ENCODE measurements at regions not wholly inside any gene's neighbourhood (a gene's known extent, or its start where the extent isn't known, plus 50 kb on each side); places are given as distances from the start of the nearest gene placed in this dataset.
A peak's percentile ranks its signal among the peaks of the same experiment; 100 is the strongest.
"Not testable (repeated sequence)": the region's sequence is repeated elsewhere in the genome, so short reads cannot be mapped to it uniquely, and the experiment has no call there.

DNA sequence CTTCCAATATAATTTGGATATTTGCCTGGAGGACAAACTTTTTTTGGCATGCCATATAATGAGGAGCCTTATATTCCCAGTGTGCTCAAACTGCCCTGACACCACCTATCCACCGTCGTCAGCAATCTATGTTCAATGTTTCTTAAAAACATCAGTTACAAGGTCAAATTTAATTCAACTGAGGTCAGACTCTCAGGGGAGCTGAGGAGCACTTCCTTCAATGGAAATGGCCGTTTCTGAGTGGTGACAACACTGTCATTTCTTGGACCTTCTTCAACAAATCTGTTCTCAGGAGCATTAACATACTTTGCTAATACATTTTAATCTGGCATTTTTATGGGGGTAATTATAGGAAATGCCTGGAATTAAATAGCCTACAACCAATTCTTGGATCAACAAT is 90.8 kb upstream of the FBXO28 start:
- not testable (repeated sequence) for DNase-seq

DNA sequence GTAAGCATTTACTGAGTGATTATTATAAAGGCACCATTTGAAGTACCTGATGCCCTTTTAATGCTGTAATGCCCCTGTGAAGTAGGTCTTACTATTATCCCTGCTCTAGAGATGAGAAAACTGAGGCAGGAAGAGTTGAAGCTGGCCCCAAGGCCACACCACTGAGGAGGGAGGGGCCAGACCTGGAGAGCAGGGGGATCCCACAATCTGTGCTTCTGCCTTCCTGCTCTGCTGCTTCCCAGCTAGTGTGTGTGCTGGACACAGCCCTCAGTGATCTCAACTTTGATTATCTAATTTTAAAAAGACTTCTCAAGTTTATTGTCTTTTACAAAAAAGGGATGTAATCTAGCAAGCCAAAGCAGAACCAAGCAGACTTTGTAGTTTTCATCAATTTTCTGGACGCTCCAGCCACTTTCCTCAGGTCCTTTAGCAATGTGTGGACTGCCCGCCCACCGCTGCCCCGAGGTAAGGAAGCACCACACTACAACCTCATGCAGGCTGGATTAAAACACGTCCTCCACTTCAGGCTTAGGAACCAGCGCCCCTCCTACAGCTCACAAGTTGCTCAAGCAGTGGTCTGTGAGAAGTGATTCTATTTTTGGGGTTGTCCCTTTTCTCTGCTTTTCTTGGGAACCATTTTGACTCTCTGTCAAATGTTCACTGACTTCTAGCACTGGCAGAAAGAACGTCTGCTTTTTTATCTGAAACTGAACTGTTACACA is 91.5 kb upstream of the FBXO28 start:
- DNase-seq = not testable (repeated sequence)

DNA sequence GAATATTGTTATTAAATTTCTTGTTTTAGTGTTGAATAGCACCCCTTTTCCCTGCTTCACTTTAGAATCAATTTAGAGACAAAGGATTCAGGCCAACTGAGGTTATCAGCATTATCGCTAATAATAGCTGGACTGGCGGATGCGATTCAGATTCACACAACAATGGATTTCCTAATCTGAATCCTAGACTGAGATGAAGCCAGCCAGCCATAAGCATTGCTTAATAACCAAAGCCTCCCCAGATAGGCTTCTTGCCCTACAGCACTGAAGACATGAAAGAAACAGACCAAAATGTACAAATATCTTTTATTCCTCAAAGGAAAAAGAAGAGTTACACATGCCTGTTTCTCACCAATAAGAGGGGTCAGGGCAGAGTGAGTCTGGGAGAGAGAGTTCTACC is 94.0 kb upstream of the FBXO28 start:
- not testable (repeated sequence) for DNase-seq

DNA sequence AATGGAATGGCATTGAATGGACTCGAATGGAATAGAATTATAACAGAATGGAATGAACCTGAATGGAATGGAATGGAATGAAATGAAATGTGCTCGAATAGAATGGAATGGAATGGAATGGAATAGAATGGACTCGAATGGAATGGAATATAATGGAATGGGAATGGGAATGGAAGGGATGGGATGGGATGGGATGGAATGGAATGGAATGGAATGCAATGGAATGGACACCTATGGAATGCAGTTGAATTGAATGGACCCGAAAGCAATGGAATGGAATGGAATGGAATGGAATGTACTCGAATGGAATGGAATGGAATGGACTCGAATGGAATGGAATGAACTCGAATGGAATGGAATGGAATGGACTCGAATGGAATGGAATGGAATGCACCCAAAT is 98.1 kb upstream of the FBXO28 start:
- DNase-seq = not testable (repeated sequence)

DNA sequence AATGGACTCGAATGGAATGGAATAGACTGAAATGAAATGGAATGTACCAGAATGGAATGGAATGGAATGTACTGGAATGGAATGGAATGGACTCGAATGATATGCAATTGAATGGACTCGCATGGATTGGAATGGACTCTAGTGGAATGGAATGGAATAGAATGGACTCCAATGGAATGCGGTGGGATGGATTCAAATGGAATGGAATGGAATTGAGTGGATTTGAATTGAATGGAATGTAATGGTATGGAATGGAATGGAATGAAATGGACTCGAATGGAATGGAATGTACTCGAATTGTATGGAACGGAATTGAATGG is 99.6 kb upstream of the FBXO28 start:
- no peak for DNase-seq

DNA sequence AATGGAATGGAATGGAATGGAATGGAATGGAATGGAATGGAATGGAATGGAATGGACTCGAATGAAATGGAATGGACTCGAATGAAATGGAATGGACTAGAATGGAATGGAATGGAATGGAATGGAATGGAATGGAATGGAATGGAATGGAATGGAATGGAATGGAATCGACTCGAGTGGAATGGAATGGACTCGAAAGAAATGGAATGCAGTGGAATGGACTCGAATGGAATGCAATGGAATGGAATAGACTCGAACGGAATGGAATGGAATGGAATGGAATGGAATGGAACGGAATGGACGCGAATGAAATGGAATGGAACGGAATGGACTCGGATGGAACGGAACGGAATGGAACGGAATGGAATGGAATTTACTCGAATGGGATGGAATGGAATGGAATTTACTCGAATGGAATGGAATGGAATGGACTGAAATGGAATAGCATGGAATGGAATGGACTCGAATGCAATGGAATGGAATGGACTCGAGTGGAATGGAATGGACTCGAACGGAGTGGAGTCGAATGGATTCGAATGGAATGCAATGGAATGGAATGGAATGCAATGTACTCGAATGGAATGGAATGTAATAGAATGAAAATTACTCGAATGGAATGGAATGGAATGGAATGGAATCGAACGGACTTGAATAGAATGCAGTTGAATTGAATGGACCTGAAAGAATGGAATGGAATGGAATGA is 100.1 kb upstream of the FBXO28 start:
- DNase-seq = not testable (repeated sequence)

DNA sequence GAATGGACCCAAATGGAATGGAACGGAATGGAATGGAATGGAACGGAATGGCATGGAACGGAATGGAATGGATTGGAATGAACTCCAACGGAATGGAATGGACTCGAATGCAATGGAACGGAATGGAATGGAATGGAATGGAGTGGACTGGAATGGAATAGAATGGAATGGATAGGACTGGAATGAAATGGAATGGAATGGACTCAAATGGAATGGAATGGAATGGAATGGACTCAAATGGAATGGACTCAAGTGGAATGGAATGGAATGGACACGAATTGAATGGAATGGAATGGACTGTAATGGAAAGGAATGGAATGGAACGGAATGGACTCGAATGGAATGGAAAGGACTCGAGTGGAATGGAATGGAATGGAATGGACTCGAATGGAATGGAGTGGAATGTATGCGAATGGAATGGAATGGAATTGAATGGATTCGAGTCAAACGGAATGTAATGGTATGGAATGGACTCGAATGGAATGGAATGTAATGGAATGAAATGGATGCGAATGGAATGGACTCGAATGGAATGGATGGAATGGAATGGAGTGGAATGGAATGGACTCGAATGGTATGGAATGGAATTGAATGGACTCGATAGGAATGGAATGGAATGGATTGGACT is 101.0 kb upstream of the FBXO28 start:
- not testable (repeated sequence) for DNase-seq

DNA sequence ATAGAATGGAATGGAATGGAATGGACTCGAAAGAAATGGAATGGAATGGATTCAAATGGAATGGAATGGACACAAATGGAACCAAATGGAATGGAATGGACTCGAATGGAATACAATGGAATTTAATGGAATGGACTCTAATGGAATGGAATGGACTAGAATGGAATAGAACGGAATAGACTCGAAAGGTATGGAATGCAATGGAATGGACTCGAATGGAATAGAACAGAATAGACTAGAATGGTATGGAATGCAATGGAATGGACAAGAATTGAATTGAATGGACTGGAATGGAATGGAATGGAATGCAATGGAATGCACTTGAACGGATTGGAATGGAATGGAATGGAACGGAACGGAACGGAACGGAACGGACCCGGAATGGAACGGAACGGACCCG is 101.7 kb upstream of the FBXO28 start:
- not testable (repeated sequence) for DNase-seq

DNA sequence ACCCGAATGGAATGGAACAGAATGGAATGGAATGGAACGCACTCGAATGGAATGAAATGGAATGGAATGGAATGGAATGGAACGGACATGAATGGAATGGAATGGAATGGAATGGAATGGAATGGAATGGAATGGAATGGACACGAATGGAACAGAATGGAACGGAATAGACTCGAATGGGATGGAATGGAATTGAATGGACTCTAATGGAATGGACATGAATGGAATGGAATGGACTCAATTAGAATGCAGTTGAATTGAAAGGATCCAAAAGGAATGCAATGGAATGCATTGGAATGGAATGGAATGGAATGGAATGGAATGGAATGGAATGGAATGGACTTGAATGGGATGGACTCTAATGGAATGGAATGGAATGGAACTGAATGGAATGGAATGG is 102.2 kb upstream of the FBXO28 start:
- DNase-seq = not testable (repeated sequence)

DNA sequence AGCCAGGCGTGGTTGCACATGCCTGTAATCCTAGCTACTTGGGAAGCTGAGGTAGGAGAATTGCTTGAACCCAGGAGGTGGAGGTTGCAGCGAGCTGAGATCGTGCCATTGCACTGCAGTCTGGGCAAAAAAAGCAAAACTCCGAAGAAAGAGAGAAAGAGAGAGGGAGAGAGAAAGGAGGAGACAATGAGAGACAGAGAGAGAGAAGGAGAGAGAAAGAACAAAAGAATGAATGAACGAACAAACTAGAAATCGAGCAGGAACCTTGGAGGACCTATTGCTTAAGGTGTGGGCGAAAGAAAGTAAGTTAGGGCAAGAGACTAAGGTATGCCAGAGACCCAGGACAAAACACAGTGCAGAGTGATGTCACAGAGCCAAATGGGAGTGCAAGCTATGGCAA is 102.8 kb upstream of the FBXO28 start:
- not testable (repeated sequence) for DNase-seq

DNA sequence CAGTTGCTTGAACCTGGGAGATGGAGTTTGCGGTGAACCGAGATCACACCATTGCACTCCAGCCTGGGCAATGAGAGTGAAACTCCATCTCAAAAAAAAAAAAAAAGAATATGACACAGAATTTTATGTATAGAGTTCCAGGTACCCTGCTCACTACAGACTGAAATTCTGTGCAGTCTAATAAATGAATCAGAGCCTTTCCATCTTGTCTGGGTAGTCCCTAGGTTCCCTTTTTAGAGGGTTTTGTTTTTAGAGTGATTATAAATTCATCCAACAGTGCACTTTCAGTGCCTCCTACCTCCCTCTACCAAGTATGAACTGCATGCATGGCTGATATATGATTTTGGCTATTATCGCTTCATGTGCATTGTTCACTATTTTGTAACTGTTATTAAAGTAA is 107.9 kb upstream of the FBXO28 start:
- not testable (repeated sequence) for DNase-seq

DNA sequence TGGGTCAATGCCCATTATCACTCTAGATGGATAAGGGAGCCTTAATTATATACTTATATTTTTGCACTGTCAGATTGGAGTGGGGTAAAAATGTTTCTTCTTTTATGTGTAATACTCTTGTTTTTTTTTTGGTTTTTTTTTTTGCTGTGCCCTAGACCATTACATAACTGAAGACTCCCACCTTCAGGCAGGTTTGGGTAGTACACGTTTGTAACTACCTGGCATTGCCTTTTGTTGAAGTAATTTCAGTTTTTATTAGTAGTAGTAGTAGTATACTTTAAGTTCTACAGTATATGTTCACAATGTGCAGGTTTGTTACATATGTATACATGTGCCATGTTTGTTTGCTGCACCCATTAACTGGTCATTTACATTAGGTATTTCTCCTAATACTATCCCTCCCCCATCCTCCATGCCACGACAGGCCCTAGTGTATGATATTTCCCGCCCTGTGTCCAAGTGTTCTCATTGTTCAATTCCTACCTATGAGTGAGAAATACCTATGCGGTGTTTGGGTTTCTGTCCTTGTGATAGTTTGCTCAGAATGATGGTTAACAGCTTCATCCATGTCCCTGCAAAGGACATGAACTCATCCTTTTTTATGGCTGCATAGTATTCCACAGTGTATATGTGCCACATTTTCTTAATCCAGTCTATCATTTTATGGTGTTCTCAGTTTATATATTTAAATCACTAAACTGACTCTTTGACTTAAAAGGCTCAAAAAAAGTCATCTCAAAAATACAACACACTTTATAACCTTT is 109.2 kb upstream of the FBXO28 start:
- DNase-seq = peak; percentile 30

DNA sequence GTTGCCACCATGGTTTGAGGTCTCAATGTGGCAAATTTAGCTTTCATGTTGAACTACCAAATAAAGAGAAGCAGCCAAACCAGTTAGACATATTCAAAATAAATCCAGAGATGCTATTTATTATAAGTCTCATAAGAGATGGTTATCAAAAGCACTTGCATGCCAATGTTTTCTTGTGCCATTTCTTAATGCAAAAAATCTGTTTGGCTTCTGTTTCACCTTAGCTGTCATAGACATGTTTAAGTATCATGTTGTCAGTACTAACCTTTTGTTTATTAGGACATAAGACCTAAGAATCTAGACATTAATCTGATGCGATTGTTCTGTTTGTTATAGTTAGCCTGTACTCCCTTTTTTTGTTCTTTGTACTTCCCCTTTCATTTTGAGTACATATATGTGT is 110.0 kb upstream of the FBXO28 start:
- DNase-seq = not testable (repeated sequence)

DNA sequence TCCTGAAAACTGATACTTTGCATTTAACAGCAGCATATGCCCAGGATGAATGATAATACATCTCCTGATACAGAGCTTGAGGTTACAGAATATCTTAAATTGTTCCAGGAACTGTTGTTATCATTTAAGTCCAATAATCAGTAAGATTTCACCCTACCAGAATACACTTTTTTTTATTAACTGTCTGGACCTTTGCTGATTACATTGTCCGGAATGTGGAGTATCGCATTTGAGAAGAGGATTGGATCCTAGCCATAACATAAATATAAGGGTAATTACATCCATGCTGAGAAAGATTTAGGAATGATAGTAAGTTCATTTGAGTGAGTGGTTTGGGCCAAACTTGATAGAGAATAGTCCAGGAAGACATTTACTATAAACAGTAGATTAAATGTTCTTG is 112.2 kb upstream of the FBXO28 start:
- DNase-seq = not testable (repeated sequence)

DNA sequence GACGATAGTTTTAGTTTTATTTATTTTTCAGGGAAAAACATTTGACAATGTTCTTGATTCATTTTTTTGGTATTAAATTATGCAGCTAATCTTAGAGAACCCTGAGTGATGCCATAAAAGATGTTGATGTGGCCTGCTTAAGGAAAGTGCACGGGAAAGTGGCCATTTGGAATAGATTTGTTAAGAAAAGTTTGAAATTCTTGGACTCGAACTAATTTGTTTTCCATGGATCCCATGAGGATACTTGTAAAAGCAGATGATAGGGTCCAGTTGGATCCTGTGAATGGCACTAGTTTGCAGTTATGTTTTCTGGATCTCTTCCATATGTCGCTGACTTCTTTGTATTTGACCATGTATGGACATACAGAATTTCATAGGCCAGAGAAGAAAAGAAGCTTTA is 114.2 kb upstream of the FBXO28 start:
- DNase-seq = not testable (repeated sequence)

DNA sequence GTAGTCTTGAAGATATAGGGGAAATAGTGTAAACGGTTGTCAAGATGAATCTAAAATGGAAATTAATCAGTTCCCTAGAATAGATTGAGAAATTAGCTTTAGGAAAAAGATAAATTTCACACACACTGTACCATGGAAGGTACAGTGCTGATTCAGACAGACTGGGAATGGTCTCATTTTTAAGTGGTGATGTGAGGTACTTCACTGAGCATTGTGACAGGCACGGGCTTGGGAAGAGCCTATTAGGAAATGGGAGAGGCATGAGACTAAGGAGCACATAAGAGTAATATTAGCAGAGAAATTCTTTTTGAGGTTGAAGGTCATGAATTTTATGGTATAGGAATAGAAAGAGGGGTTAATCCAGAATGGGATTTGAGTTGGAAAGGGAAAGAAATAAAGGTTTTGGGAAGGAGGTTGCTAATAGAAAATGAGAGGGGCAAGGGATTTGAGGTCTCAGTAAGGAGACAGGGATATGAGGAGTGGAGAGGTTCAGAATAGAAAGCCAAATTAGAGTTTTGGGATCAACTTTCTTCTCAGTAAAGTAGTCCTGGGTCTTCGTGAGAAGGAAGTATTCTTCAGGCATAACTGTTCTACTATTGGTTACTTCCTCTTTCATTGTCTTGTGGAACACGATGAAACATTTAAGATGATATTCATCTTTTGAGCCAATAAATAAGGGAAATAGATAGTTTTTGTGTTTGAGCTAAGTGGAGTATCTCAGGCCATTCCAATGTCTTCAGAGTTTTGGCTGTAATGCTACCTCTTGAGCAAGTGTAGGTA is 115.0 kb upstream of the FBXO28 start:
- DNase-seq = not testable (repeated sequence)

DNA sequence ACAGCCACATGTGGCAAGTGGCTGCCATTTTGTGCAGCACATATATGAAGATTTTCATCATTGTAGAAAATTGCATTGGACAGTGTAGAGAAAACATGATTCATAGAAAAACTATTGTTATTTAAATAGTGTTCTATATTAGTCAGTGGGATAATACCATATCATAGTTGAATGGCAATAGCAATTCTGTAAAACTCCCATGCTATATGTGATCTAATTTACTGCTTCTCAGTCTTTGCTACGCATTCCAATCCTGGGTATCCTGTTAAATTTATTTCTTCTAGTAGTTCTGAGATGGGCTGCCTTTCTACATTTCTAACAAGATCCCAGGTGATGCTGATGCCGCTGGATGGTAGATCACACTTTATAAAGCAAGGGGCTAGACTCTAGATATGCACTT is 117.5 kb upstream of the FBXO28 start:
- not testable (repeated sequence) for DNase-seq

DNA sequence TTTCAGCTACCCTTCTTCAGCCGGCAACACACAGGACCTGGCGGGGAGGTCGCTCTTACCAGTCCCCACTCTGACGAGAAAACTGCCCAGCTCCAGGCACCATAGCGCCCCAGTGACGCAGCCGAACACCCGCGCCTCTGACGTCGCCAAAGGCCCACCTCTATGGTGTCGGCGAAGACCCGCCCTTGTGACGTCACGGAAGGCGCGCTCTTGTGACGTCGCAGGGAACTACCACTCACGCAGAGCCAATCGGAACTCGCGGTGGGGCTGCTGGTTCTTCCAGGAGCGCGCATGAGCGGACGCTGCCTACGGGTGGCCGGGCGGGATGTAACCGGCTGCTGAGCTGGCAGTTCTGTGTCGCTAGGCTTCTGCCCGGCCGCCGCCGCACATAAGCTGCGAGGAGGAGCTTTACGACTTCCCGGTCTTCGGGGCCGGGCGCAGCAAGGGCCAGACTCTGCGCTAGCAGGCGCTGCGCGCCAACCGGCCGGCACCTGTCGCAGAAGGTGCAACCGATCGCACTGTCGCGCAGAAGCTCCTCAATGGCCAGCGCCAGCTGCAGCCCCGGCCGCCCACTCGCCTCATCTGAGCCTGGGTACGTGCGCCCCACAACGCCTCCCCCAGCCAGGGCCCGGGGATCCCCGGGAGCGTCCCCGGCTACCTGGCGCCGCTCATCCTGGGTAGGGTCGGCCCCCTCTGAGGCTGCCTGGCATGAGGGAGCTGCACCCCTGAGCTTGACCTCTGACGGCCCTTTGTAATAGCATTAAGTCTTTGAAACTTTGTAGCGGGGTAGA is 121.3 kb upstream of the FBXO28 start:
- peak; percentile 99 for DNase-seq

DNA sequence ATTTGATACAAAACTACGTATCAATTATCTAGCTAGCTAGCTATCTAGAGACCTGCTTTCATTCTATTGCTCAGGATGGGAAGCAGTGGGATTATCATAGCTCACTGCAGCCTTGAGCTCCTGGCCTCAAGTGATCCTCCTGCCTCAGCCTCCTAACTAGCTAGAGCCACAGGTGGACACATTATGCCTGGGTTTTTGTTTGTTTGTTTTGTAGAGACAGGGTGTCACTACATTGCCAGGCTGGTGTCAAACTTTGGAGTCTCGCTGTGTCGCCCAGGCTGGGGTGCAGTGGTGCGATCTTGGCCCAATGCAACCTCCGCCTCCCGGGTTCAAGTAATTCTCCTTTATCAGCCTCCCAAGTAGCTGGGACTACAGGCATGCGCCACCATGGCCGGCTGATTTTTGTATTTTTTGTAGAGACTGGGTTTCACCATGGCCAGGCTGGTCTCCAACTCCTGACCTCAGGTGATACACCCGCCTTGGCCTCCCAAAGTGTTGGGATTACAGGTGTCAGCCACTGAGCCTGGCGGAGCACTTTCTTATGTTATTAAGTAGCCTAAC is 122.5 kb upstream of the FBXO28 start:
- DNase-seq = not testable (repeated sequence)

DNA sequence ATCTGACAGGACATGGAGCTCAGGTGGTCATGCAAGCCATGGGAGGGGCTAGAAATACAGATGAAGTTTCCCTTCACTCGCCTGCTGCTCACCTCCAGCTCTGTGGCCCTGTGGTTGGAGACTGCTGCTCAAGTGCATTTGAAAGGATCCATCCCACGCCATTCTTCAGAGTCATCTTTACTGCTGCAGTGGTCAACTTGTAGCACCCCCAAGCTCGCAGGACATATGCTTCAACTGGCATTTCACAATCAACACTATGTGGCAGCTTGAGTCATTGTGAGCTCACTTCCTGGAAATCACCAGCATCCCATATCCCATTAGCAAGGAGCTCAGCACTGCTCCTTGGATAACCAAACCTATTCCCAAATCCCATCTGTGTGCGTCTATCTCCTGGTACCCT is 116.2 kb upstream of the TP53BP2 start:
- DNase-seq = not testable (repeated sequence)

DNA sequence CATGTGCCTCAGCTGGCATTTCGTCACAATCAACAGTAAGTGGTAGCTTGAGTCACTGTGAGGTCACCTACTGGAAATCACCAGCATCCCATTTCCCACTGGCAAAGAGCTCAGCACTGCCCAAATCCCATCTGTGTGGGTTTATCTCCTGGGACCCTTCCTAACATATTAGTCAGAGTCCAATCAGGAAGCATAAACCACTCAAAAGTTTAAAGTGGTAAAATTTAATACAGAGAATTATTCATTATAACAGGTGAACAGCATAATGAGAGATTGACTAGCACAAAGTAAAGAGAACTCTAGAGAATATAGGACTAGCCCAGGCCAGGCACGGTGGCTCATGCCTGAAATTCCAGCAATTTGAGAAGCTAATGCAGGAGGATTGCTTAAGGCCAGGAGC is 107.1 kb upstream of the TP53BP2 start:
- not testable (repeated sequence) for DNase-seq
